HL-60 (cell line): ENCODE measurements at regions not wholly inside any gene's neighbourhood (a gene's known extent, or its start where the extent isn't known, plus 50 kb on each side); places are given as distances from the start of the nearest gene placed in this dataset.

Source experiments
- DNase-seq, 2 experiments: peaks; one replicate each; pipeline ENCODE4 v3.0.0-alpha.2; 2010 to 2020; ENCODE audit warnings: low read depth in 1 of 2, low spot score in 1 of 2
- H3K27ac ChIP-seq: fragments of 250-450 bp; sonication (Bioruptor Pico); replicated peaks from 2 replicates; pipeline ENCODE4 v1.5.1; 2020; ENCODE audit warnings: mild to moderate bottlenecking, moderate library complexity
- H3K27me3 ChIP-seq: fragments of 250-450 bp; sonication (Bioruptor Pico); 2 replicates; pipeline ENCODE4 v1.5.1; 2021; ENCODE audit warnings: mild to moderate bottlenecking, moderate library complexity; ENCODE audit not compliant: insufficient read depth, poor library complexity, severe bottlenecking
- H3K4me3 ChIP-seq: replicated peaks from 2 replicates; pipeline ENCODE4 v1.5.1; 2011; ENCODE audit warnings: mild to moderate bottlenecking, control low read depth, low read length; ENCODE audit not compliant: insufficient read depth
- GABPA ChIP-seq: IDR thresholded peaks from 2 replicates; pipeline ENCODE4 v1.6.1; 2012; ENCODE audit warnings: low read depth
- POLR2AphosphoS5 ChIP-seq: IDR thresholded peaks from 2 replicates; pipeline ENCODE4 v1.6.1; 2012; ENCODE audit warnings: low read depth
- REST ChIP-seq: IDR thresholded peaks from 2 replicates; pipeline ENCODE4 v1.6.1; 2012; ENCODE audit warnings: low read depth; ENCODE audit not compliant: insufficient replicate concordance
- SPI1 ChIP-seq: IDR thresholded peaks from 2 replicates; pipeline ENCODE4 v1.6.1; 2012; ENCODE audit warnings: low read depth, mild to moderate bottlenecking, borderline replicate concordance
- TF ChIP-seq, protein P1 (sequence below): IDR thresholded peaks from one replicate; pipeline ENCODE4 v1.5.1; 2011; ENCODE audit warnings: low read length, control low read depth, inconsistent platforms; ENCODE audit not compliant: insufficient read depth

- TF ChIP-seq GABPA = no peak
- no peak for TF ChIP-seq POLR2AphosphoS5
- TF ChIP-seq REST = no peak
- TF ChIP-seq, protein P1, sequence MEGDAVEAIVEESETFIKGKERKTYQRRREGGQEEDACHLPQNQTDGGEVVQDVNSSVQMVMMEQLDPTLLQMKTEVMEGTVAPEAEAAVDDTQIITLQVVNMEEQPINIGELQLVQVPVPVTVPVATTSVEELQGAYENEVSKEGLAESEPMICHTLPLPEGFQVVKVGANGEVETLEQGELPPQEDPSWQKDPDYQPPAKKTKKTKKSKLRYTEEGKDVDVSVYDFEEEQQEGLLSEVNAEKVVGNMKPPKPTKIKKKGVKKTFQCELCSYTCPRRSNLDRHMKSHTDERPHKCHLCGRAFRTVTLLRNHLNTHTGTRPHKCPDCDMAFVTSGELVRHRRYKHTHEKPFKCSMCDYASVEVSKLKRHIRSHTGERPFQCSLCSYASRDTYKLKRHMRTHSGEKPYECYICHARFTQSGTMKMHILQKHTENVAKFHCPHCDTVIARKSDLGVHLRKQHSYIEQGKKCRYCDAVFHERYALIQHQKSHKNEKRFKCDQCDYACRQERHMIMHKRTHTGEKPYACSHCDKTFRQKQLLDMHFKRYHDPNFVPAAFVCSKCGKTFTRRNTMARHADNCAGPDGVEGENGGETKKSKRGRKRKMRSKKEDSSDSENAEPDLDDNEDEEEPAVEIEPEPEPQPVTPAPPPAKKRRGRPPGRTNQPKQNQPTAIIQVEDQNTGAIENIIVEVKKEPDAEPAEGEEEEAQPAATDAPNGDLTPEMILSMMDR = no peak
- no peak for TF ChIP-seq SPI1
- H3K4me3 ChIP-seq = no peak overlapping the region
- no peak for DNase-seq
- no peaks in the 10 kb centered on the region for H3K27me3 ChIP-seq
- H3K27ac ChIP-seq = no peak overlapping the region
These were observed 78.0 kb upstream of the SLC6A6 start for GRCh38 chr3:14324224-14324944.

DNA sequence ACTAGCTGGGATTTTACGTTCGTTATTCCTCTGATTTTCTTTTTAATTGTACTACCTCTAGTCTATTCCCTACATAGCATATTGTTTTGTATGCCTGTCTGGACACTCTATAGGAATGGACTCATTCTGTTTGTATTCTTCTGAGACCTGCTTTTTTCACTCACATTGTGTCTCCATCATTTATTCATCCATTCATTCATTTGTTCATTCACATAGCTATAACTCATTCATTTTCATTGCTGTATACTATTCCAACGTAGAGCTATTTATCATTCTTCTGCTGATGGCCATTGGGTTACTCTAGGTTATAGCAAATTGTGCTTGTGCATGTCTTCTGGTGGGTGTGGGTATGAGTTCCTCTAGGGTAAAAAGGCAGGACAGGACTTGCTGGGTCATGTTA, 74.0 kb upstream of the SLC6A6 start:
- Histone ChIP-seq H3K4me3 (no peak overlapping the region), H3K27ac (no peak overlapping the region), H3K27me3 (no peaks in the 10 kb centered on the region)
- TF ChIP-seq POLR2AphosphoS5 = no peak
- TF ChIP-seq SPI1 = no peak
- TF ChIP-seq GABPA = no peak
- no peak for TF ChIP-seq REST
- TF ChIP-seq, protein P1 = no peak
- DNase-seq = no peak

GRCh38 chr3:14329116-14329830, 73.1 kb upstream of the SLC6A6 start:
- no peak overlapping the region for H3K27ac ChIP-seq
- no peak for TF ChIP-seq POLR2AphosphoS5
- TF ChIP-seq SPI1 = no peak
- TF ChIP-seq, protein P1 = no peak
- no peak for TF ChIP-seq GABPA
- no peak for TF ChIP-seq REST
- H3K27me3 ChIP-seq = no peaks in the 10 kb centered on the region
- H3K4me3 ChIP-seq = no peak overlapping the region
- DNase-seq = peak; percentile 13 to 65
